SU-DHL-6 (cell line): ENCODE measurements at regions not wholly inside any gene's neighbourhood (a gene's known extent, or its start where the extent isn't known, plus 50 kb on each side); places are given as distances from the start of the nearest gene placed in this dataset.

Source experiments
- EZH2phosphoT487 ChIP-seq: fragments of 200-600 bp; sonication (generic), shearing (Covaris generic); conservative IDR thresholded peaks from 2 replicates; pipeline ENCODE4 v1.6.1; 2018; ENCODE audit warnings: mild to moderate bottlenecking, antibody characterized with exemption, low read length, moderate library complexity, mixed read lengths
- TF ChIP-seq, protein P1 (sequence below): fragments of 200-600 bp; sonication (generic); IDR thresholded peaks from one replicate; pipeline ENCODE4 v1.5.1; 2017; ENCODE audit warnings: antibody characterized with exemption, mild to moderate bottlenecking, low read length, moderate library complexity; ENCODE audit not compliant: insufficient read depth, poor library complexity, severe bottlenecking

DNA sequence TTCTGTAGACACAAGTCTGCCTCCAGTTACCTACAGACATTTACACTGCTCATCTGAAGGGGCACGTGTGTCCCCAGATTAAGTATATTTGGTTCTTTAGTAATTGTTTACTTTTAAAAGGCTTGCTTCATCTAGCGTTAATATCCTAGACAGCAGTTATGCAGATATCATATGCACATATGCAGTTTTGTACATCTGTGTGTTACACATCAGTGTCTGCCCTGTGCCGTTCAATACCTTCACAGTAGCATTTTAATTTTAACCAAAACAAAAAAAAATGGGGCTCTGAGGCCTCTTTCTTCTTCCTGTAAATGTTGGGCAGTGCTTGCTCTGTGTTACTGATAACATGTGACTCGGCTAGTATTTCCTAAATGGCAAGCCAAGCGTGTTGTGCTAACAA is 331.4 kb upstream of the MGMT start:
- TF ChIP-seq, protein P1, sequence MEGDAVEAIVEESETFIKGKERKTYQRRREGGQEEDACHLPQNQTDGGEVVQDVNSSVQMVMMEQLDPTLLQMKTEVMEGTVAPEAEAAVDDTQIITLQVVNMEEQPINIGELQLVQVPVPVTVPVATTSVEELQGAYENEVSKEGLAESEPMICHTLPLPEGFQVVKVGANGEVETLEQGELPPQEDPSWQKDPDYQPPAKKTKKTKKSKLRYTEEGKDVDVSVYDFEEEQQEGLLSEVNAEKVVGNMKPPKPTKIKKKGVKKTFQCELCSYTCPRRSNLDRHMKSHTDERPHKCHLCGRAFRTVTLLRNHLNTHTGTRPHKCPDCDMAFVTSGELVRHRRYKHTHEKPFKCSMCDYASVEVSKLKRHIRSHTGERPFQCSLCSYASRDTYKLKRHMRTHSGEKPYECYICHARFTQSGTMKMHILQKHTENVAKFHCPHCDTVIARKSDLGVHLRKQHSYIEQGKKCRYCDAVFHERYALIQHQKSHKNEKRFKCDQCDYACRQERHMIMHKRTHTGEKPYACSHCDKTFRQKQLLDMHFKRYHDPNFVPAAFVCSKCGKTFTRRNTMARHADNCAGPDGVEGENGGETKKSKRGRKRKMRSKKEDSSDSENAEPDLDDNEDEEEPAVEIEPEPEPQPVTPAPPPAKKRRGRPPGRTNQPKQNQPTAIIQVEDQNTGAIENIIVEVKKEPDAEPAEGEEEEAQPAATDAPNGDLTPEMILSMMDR = no peak
- no peak for TF ChIP-seq EZH2phosphoT487
